ENCODE measurements at regions not wholly inside any gene's neighbourhood (a gene's known extent, or its start where the extent isn't known, plus 50 kb on each side); places are given as distances from the start of the nearest gene placed in this dataset.

GRCh38 chr3:1798711-1799405 is 299.8 kb upstream of the CNTN4 start:
- no peak overlapping the region for H3K4me3 Mint-ChIP-seq (ENCODE audit: low read depth)
- DNase-seq (ENCODE audit: low spot score, unreplicated experiment): no peak
- H3K36me3 Mint-ChIP-seq (ENCODE audit: insufficient read depth): no peaks in the 10 kb centered on the region
- H3K9me3 Mint-ChIP-seq (ENCODE audit: low read depth): peaks cover 14% of the 10 kb centered on the region
- TF ChIP-seq CTCF (IDR thresholded peaks at IDR 0.05; ENCODE audit: unreplicated experiment): no peak
- no peaks in the 10 kb centered on the region for H3K27me3 Mint-ChIP-seq
- H3K27ac Mint-ChIP-seq: no peak overlapping the region
- H3K4me1 Mint-ChIP-seq (ENCODE audit: low read depth): peaks cover 1% of the 10 kb centered on the region

DNA sequence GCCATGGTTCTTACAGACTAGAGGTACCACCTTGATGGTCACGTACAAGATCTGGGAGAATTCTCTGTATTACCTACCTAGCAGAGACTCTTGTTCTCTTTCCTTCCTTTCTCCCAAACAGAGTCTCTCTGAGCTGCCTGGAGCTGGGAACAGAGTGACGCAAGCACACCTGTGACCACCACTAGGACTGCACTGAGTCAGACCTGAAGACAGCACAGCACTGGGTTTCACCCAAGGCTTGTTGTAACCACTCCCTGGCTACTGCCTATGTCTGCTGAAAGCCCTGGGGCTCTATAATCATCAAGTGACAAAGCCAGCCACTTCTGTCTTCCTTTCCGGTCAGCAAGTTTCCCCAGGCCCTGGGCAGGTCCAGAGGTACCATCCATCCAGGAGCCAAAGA is 293.3 kb upstream of the CNTN4 start:
- H3K4me3 Mint-ChIP-seq (ENCODE audit: low read depth): no peak overlapping the region
- no peaks in the 10 kb centered on the region for H3K27me3 Mint-ChIP-seq
- H3K27ac Mint-ChIP-seq: no peak overlapping the region
- no peak for DNase-seq (ENCODE audit: low spot score, unreplicated experiment)
- peaks cover 45% of the 10 kb centered on the region for H3K9me3 Mint-ChIP-seq (ENCODE audit: low read depth)
- no peaks in the 10 kb centered on the region for H3K4me1 Mint-ChIP-seq (ENCODE audit: low read depth)
- no peak for TF ChIP-seq CTCF (IDR thresholded peaks at IDR 0.05; ENCODE audit: unreplicated experiment)
- peaks cover 3% of the 10 kb centered on the region for H3K36me3 Mint-ChIP-seq (ENCODE audit: insufficient read depth)

GRCh38 chr3:1808590-1808989 is 290.1 kb upstream of the CNTN4 start:
- no peaks in the 10 kb centered on the region for H3K4me1 Mint-ChIP-seq (ENCODE audit: low read depth)
- H3K36me3 Mint-ChIP-seq (ENCODE audit: insufficient read depth): peaks cover 3% of the 10 kb centered on the region
- H3K9me3 Mint-ChIP-seq (ENCODE audit: low read depth): peaks cover 34% of the 10 kb centered on the region
- DNase-seq (ENCODE audit: low spot score, unreplicated experiment): no peak
- no peak overlapping the region for H3K4me3 Mint-ChIP-seq (ENCODE audit: low read depth)
- H3K27me3 Mint-ChIP-seq: no peaks in the 10 kb centered on the region
- no peak for TF ChIP-seq CTCF (IDR thresholded peaks at IDR 0.05; ENCODE audit: unreplicated experiment)
- H3K27ac Mint-ChIP-seq: no peak overlapping the region

DNA sequence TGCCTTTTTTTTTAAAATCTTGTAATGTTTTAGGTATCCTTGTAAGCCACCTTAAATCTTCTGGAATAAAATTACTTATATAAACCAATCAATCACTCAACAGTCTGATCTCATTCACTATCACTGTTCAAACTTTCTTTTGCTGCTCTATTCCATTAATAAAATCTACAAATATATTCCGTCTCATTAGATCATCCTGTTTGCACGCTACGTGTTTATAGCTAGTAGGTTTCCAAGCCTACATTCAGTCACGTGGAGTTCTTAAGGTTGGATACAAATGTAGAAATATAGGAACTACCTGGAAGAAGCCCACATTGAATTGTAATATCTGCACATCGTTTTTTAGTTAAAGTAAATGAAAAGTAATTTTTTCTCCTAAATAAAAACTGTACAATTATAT is 274.8 kb upstream of the CNTN4 start:
- no peaks in the 10 kb centered on the region for H3K4me1 Mint-ChIP-seq (ENCODE audit: low read depth)
- TF ChIP-seq CTCF (IDR thresholded peaks at IDR 0.05; ENCODE audit: unreplicated experiment): no peak
- no peak for DNase-seq (ENCODE audit: low spot score, unreplicated experiment)
- no peaks in the 10 kb centered on the region for H3K36me3 Mint-ChIP-seq (ENCODE audit: insufficient read depth)
- H3K9me3 Mint-ChIP-seq (ENCODE audit: low read depth): no peaks in the 10 kb centered on the region
- H3K27ac Mint-ChIP-seq: no peak overlapping the region
- H3K27me3 Mint-ChIP-seq: no peaks in the 10 kb centered on the region
- H3K4me3 Mint-ChIP-seq (ENCODE audit: low read depth): no peak overlapping the region

- TF ChIP-seq CTCF (IDR thresholded peaks at IDR 0.05; ENCODE audit: unreplicated experiment): no peak
- H3K9me3 Mint-ChIP-seq (ENCODE audit: low read depth): no peaks in the 10 kb centered on the region
- no peak for DNase-seq (ENCODE audit: low spot score, unreplicated experiment)
- peaks cover 1% of the 10 kb centered on the region for H3K4me1 Mint-ChIP-seq (ENCODE audit: low read depth)
- H3K27me3 Mint-ChIP-seq: no peaks in the 10 kb centered on the region
- H3K4me3 Mint-ChIP-seq (ENCODE audit: low read depth): no peak overlapping the region
- no peak overlapping the region for H3K27ac Mint-ChIP-seq
- H3K36me3 Mint-ChIP-seq (ENCODE audit: insufficient read depth): no peaks in the 10 kb centered on the region
These were observed 274.3 kb upstream of the CNTN4 start for GRCh38 chr3:1824359-1824758.

All from progenitor cell of endocrine pancreas (in vitro differentiated cells).